ENCODE measurements at regions not wholly inside any gene's neighbourhood (a gene's known extent, or its start where the extent isn't known, plus 50 kb on each side); places are given as distances from the start of the nearest gene placed in this dataset.

- H3K4me3 ChIP-seq (replicated peaks in 1 of 2; ENCODE audit: low read depth in 2 of 2, low read length in 2 of 2): no peak overlapping the region
- TF ChIP-seq CTCF (IDR thresholded peaks at IDR 0.05; ENCODE audit: low read depth, low read length): no peak
- DNase-seq (ENCODE audit: low read depth in 2 of 2): no peak
Observed at GRCh38 chr16:75945916-75946457, 219.7 kb upstream of the CPHXL start.

- TF ChIP-seq CTCF (IDR thresholded peaks at IDR 0.05; ENCODE audit: low read depth, low read length): no peak
- no peak for DNase-seq (ENCODE audit: low read depth in 2 of 2)
- no peak overlapping the region for H3K4me3 ChIP-seq (replicated peaks in 1 of 2; ENCODE audit: low read depth in 2 of 2, low read length in 2 of 2)
Observed at GRCh38 chr16:75947626-75948239, 221.4 kb upstream of the CPHXL start.

- no peak for DNase-seq (ENCODE audit: low read depth in 2 of 2)
- H3K4me3 ChIP-seq (replicated peaks in 1 of 2; ENCODE audit: low read depth in 2 of 2, low read length in 2 of 2): no peak overlapping the region
- TF ChIP-seq CTCF (IDR thresholded peaks at IDR 0.05; ENCODE audit: low read depth, low read length): no peak
Observed at GRCh38 chr16:75948441-75948840, 222.2 kb upstream of the CPHXL start.

GRCh38 chr16:75948886-75949285 lies 222.6 kb upstream of the CPHXL start:
- TF ChIP-seq CTCF (IDR thresholded peaks at IDR 0.05; ENCODE audit: low read depth, low read length): no peak
- H3K4me3 ChIP-seq (replicated peaks in 1 of 2; ENCODE audit: low read depth in 2 of 2, low read length in 2 of 2): no peak overlapping the region

GRCh38 chr16:75952124-75952523 lies 225.8 kb upstream of the CPHXL start:
- DNase-seq (ENCODE audit: low read depth in 2 of 2): no peak
- H3K4me3 ChIP-seq (replicated peaks in 1 of 2; ENCODE audit: low read depth in 2 of 2, low read length in 2 of 2): no peak overlapping the region
- TF ChIP-seq CTCF (IDR thresholded peaks at IDR 0.05; ENCODE audit: low read depth, low read length): no peak

More at GRCh38 chr16:75948886-75949285, 222.6 kb upstream of the CPHXL start:
- no peak for DNase-seq (ENCODE audit: low read depth in 2 of 2)

- no peak overlapping the region for H3K4me3 ChIP-seq (replicated peaks in 1 of 2; ENCODE audit: low read depth in 2 of 2, low read length in 2 of 2)
- DNase-seq (ENCODE audit: low read depth in 2 of 2): no peak
- no peak for TF ChIP-seq CTCF (IDR thresholded peaks at IDR 0.05; ENCODE audit: low read depth, low read length)
Observed at GRCh38 chr16:75957870-75958269, 231.6 kb upstream of the CPHXL start.
